ENCODE measurements at regions not wholly inside any gene's neighbourhood (a gene's known extent, or its start where the extent isn't known, plus 50 kb on each side); places are given as distances from the start of the nearest gene placed in this dataset.

DNA sequence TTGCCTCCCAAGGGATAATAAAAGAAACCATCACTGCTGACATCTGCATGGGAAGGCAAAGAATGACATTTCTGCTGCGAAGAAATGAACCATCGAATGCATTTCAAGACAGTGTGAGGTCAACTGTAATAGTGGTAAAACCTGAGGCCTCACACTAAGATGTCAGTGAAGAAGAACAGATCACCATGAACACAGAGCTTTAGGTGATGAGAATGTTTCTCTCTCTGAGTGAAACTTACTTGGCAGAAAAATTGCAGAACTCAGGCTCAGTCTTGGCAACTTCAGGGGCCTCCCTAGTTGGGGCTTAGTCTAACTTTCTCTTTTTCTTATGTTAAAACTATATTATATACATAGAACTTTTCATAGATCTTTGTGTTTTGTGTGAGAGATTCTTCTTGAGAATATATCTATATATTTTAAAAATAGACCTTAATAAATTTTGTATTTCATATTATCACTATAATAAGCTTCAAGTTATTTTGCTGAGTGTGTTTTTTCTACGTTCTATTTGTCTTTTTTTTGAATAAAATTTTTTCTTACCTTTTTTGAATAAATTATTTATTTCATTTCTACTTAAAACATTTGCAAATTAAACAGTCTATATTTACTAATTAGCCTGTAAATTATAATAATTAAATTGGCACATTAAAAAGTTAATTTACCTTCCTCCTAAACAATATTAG, 427.5 kb upstream of the TRIB2 start:
- no peaks in the 10 kb centered on the region for H3K9me3 ChIP-seq
- no peak for TF ChIP-seq POLR2A (IDR thresholded peaks at IDR 0.05)
- TF ChIP-seq, protein P1, sequence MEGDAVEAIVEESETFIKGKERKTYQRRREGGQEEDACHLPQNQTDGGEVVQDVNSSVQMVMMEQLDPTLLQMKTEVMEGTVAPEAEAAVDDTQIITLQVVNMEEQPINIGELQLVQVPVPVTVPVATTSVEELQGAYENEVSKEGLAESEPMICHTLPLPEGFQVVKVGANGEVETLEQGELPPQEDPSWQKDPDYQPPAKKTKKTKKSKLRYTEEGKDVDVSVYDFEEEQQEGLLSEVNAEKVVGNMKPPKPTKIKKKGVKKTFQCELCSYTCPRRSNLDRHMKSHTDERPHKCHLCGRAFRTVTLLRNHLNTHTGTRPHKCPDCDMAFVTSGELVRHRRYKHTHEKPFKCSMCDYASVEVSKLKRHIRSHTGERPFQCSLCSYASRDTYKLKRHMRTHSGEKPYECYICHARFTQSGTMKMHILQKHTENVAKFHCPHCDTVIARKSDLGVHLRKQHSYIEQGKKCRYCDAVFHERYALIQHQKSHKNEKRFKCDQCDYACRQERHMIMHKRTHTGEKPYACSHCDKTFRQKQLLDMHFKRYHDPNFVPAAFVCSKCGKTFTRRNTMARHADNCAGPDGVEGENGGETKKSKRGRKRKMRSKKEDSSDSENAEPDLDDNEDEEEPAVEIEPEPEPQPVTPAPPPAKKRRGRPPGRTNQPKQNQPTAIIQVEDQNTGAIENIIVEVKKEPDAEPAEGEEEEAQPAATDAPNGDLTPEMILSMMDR (IDR thresholded peaks at IDR 0.05): no peak
- H3K27ac ChIP-seq: no peak overlapping the region
- intact Hi-C loops (cut with DNase I): no loop called here
- H3K36me3 ChIP-seq (replicated peaks in 1 of 2; ENCODE audit: insufficient read depth in 1 of 2, low read depth in 2 of 2): no peaks in the 10 kb centered on the region
- H3K4me3 ChIP-seq: no peak overlapping the region
- no peaks in the 10 kb centered on the region for H3K4me1 ChIP-seq
- DNase-seq (no peak), ATAC-seq (no peak)
- H3K27me3 ChIP-seq: no peaks in the 10 kb centered on the region
- WGBS, 2 donors: 87 to 93% methylated on average over 3 of the region's 3 CpGs

DNA sequence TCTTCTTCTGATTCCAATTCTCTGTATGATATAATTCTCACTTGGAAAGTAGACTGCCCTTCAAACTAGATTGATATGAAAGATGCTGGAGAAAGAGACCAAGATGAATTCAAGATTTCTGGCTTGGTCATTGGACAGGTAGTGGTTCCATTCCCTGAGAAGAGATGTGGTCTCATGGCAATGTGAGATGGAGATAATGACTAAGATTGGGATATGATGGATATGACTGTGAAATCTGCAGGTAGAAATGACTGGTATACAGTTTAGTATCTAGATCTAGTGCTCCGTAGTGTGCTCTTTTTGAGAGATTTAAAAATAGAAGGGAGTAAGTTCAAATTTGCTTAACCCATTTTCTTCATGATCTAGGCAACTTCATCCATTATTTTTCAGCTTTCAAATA, 425.4 kb upstream of the TRIB2 start:
- Histone ChIP-seq H3K27ac (no peak overlapping the region), H3K9me3 (no peaks in the 10 kb centered on the region), H3K4me3 (no peak overlapping the region), H3K4me1 (no peaks in the 10 kb centered on the region), H3K36me3 (replicated peaks in 1 of 2; ENCODE audit: insufficient read depth in 1 of 2, low read depth in 2 of 2) (no peaks in the 10 kb centered on the region), H3K27me3 (no peaks in the 10 kb centered on the region)
- 56 to 70% methylated on average over 1 of the region's 1 CpG for WGBS, 2 donors
- TF ChIP-seq POLR2A (IDR thresholded peaks at IDR 0.05): no peak
- TF ChIP-seq, protein P1 (IDR thresholded peaks at IDR 0.05): no peak
- no peak for ATAC-seq
- intact Hi-C loops (cut with DNase I): no loop called here
- no peak for DNase-seq

DNA sequence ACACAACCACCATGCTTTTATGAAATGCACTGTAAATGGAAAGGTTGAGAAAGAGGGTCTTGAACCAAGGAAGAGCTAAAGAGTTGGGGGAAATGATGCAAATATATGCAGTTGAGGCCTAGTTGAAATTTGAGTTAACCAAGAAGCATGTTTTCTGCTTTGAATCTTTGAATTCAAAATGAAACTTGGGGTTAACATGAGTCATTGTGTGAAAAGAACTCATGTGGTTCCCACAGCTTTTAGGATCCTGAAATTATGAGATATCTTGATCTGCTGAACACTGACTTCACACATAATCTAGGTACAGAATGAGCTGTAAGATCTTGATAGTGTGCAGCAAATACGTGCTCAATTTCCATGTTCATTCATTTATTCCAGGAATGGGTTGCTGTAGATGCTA, 422.9 kb upstream of the TRIB2 start:
- TF ChIP-seq, protein P1 (IDR thresholded peaks at IDR 0.05): no peak
- no peak for TF ChIP-seq POLR2A (IDR thresholded peaks at IDR 0.05)
- no peak for ATAC-seq
- no peak for DNase-seq
- H3K27me3 ChIP-seq: no peaks in the 10 kb centered on the region
- H3K27ac ChIP-seq: no peak overlapping the region
- intact Hi-C loops (cut with DNase I): no loop called here
- no peaks in the 10 kb centered on the region for H3K9me3 ChIP-seq
- 83% methylated on average over 1 of the region's 1 CpG for WGBS, 2 donors
- no peak overlapping the region for H3K4me3 ChIP-seq
- no peaks in the 10 kb centered on the region for H3K36me3 ChIP-seq (replicated peaks in 1 of 2; ENCODE audit: insufficient read depth in 1 of 2, low read depth in 2 of 2)
- H3K4me1 ChIP-seq: no peaks in the 10 kb centered on the region

DNA sequence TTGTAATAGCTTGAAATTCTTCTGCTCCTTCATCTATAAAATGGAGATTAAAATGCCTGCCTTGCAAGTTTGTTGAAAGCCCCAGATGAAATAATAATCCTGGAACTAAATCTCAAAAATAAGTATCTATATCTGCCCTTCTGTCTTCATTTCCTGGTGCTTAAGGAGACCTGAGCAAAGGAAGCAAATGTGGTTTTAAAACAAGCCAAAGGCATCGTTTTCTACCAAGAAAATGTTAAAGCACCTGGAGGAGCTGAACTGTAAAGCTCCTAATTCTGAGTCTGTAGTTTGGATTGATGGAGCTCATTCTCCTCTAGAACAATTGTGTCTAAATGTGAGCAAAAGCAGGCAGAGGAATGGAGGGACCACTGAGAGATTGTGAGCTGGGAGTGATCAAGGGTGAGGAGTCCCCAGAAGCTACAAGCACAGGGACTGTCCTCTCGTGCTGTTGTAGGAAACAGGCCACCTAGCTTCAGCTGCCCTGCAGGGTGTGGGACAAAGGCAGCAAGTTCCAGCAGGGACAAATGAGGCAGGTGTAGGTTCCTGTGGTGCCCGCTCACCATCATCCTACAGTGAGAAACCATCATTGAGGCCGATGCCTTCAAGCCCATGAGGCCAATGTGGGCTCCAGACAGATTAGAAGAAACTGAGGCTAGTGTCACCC, 420.7 kb upstream of the TRIB2 start:
- TF ChIP-seq, protein P1 (IDR thresholded peaks at IDR 0.05): no peak
- TF ChIP-seq POLR2A (IDR thresholded peaks at IDR 0.05): no peak
- Histone ChIP-seq H3K27ac (no peak overlapping the region), H3K4me1 (no peaks in the 10 kb centered on the region), H3K4me3 (no peak overlapping the region), H3K36me3 (replicated peaks in 1 of 2; ENCODE audit: insufficient read depth in 1 of 2, low read depth in 2 of 2) (no peaks in the 10 kb centered on the region), H3K9me3 (no peaks in the 10 kb centered on the region), H3K27me3 (no peaks in the 10 kb centered on the region)
- WGBS, 2 donors: 81% methylated on average over 4 of the region's 4 CpGs
- intact Hi-C loops (cut with DNase I): no loop called here
- DNase-seq (no peak), ATAC-seq (no peak)

DNA sequence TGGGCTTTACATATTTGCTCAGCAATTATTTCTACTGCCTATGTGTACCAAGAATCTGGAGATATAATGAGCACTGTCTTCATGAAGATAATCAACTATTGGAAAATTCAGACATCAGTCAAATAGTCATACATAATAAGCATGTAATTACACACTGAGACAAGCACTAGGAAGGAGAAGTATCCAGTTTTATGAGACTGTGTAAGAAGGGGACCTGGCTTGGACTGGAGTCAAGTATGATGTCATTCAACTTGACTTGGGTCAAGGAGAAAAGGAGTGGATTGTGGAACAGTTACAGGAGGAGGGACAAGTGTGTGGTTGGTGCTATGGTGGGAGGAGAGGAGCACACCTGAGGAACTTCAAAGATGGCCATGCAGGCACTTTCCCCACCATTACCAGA, 419.8 kb upstream of the TRIB2 start:
- intact Hi-C loops (cut with DNase I): no loop called here
- no peak overlapping the region for H3K27ac ChIP-seq
- no peaks in the 10 kb centered on the region for H3K27me3 ChIP-seq
- DNase-seq: no peak
- H3K4me3 ChIP-seq: no peak overlapping the region
- no peaks in the 10 kb centered on the region for H3K4me1 ChIP-seq
- H3K9me3 ChIP-seq: no peaks in the 10 kb centered on the region
- H3K36me3 ChIP-seq (replicated peaks in 1 of 2; ENCODE audit: insufficient read depth in 1 of 2, low read depth in 2 of 2): no peaks in the 10 kb centered on the region
- no peak for TF ChIP-seq POLR2A (IDR thresholded peaks at IDR 0.05)
- TF ChIP-seq, protein P1 (IDR thresholded peaks at IDR 0.05): no peak
- ATAC-seq: no peak
